ENCODE measurements at regions not wholly inside any gene's neighbourhood (a gene's known extent, or its start where the extent isn't known, plus 50 kb on each side); places are given as distances from the start of the nearest gene placed in this dataset.

- TF ChIP-seq, protein P1, sequence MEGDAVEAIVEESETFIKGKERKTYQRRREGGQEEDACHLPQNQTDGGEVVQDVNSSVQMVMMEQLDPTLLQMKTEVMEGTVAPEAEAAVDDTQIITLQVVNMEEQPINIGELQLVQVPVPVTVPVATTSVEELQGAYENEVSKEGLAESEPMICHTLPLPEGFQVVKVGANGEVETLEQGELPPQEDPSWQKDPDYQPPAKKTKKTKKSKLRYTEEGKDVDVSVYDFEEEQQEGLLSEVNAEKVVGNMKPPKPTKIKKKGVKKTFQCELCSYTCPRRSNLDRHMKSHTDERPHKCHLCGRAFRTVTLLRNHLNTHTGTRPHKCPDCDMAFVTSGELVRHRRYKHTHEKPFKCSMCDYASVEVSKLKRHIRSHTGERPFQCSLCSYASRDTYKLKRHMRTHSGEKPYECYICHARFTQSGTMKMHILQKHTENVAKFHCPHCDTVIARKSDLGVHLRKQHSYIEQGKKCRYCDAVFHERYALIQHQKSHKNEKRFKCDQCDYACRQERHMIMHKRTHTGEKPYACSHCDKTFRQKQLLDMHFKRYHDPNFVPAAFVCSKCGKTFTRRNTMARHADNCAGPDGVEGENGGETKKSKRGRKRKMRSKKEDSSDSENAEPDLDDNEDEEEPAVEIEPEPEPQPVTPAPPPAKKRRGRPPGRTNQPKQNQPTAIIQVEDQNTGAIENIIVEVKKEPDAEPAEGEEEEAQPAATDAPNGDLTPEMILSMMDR (IDR thresholded peaks at IDR 0.05; ENCODE audit: low read depth, low read length), result no peak
- TF ChIP-seq EZH2phosphoT487 (IDR thresholded peaks at IDR 0.05; ENCODE audit: low read depth), result no peak
These were observed 616.7 kb upstream of the PTBP2 start for GRCh38 chr1:96104906-96105305.
